Endothelial cell of umbilical vein (primary cell): ENCODE measurements at regions not wholly inside any gene's neighbourhood (a gene's known extent, or its start where the extent isn't known, plus 50 kb on each side); places are given as distances from the start of the nearest gene placed in this dataset.

ENCODE experiments used
- BruUV-seq: library from RNA; stranded (reverse); fragments of 400-500 nt; replicated peaks from 2 replicates; lab custom pipeline; 2021; lab: Mats Ljungman, UMichigan
- CTCF ChIA-PET: fragments of 300-600, 350-600 bp; sonication (Branson Sonifier 250); formaldehyde crosslinking; loops from one replicate; lab custom pipeline; 2021; ENCODE audit warnings: antibody characterized with exemption, inconsistent platforms; lab: Charles Lee
- POLR2A ChIA-PET: fragments of 300-600, 350-600 bp; sonication (Branson Sonifier 250); formaldehyde crosslinking; loops from one replicate; lab custom pipeline; 2021; ENCODE audit warnings: antibody characterized with exemption, inconsistent platforms; lab: Charles Lee
- DNase-seq: peaks from one replicate; pipeline ENCODE4 v3.0.0-alpha.2; 2011; ENCODE audit warnings: low read depth, low spot score
- FAIRE-seq: peaks from 2 replicates; lab custom pipeline; 2011; peaks lifted over from hg19 to GRCh38; lab: Jason Lieb, UNC
- H2AFZ ChIP-seq: 2 replicates; pipeline ENCODE4 v1.6.0; 2012; ENCODE audit warnings: low read depth, low read length, control low read depth, inconsistent platforms
- H3K27ac ChIP-seq: 2 replicates; pipeline ENCODE4 v1.5.1; 2011; ENCODE audit warnings: low read depth, mild to moderate bottlenecking, control low read depth, low read length, moderate library complexity; ENCODE audit not compliant: insufficient read depth
- H3K27me3 ChIP-seq, 2 experiments: 2 replicates each; pipeline versions ENCODE4 v1.6.0 to v1.6.1; 2011; ENCODE audit warnings: low read length in 2 of 2, mixed read lengths in 1 of 2; ENCODE audit not compliant: control insufficient read depth in 2 of 2, insufficient read depth in 2 of 2
- H3K36me3 ChIP-seq, 2 experiments: 2 replicates in 1 of 2; 3 replicates in 1 of 2; pipeline ENCODE4 v1.5.1; 2011; ENCODE audit warnings: low read length in 2 of 2, mild to moderate bottlenecking in 1 of 2, moderate library complexity in 1 of 2; ENCODE audit not compliant: control insufficient read depth in 2 of 2, insufficient read depth in 2 of 2; ENCODE audit errors: extremely low read depth in 1 of 2
- H3K4me1 ChIP-seq: 3 replicates; pipeline ENCODE4 v1.5.1; 2011; ENCODE audit warnings: mild to moderate bottlenecking, low read length; ENCODE audit not compliant: control insufficient read depth, insufficient read depth; ENCODE audit errors: extremely low read depth
- H3K4me2 ChIP-seq: 2 replicates; pipeline ENCODE4 v1.6.1; 2011; ENCODE audit warnings: low read length, control low read depth, mixed read lengths; ENCODE audit not compliant: insufficient read depth
- H3K4me3 ChIP-seq, 3 experiments: fragments of 200-600 bp in 1 of 3; sonication (generic), shearing (Covaris generic) in 1 of 3; replicated peaks in 1 of 3; 2 replicates each; pipeline ENCODE4 v1.5.1; 2011 to 2016; ENCODE audit warnings: control low read depth in 3 of 3, low read length in 3 of 3, mild to moderate bottlenecking in 2 of 3, inconsistent platforms in 1 of 3, low read depth in 1 of 3, moderate library complexity in 1 of 3; ENCODE audit not compliant: insufficient read depth in 1 of 3
- H3K79me2 ChIP-seq: 2 replicates; pipeline ENCODE4 v1.6.0; 2012; ENCODE audit warnings: low read length, inconsistent platforms; ENCODE audit not compliant: control insufficient read depth, insufficient read depth
- H3K9ac ChIP-seq: replicated peaks from 2 replicates; pipeline ENCODE3; 2011; ENCODE audit warnings: low read length, control low read depth; ENCODE audit not compliant: insufficient read depth; ENCODE audit errors: extremely low read depth
- H3K9me1 ChIP-seq: replicated peaks from 3 replicates; pipeline ENCODE4 v1.6.0; 2011; ENCODE audit warnings: mild to moderate bottlenecking, low read length; ENCODE audit not compliant: control insufficient read depth, insufficient read depth; ENCODE audit errors: extremely low read depth
- H3K9me3 ChIP-seq: replicated peaks from 2 replicates; pipeline ENCODE4 v1.5.1; 2012; ENCODE audit warnings: low read length, inconsistent platforms; ENCODE audit not compliant: control insufficient read depth, insufficient read depth
- H4K20me1 ChIP-seq: replicated peaks from 2 replicates; pipeline ENCODE3; 2011; ENCODE audit warnings: mild to moderate bottlenecking, low read length; ENCODE audit not compliant: control insufficient read depth, insufficient read depth; ENCODE audit errors: extremely low read depth
- EZH2 ChIP-seq: IDR thresholded peaks from 2 replicates; pipeline ENCODE4 v1.6.1; 2012; ENCODE audit warnings: borderline replicate concordance, low read depth, mild to moderate bottlenecking, moderate library complexity, low read length, inconsistent platforms; ENCODE audit not compliant: severe bottlenecking
- FOS ChIP-seq: IDR thresholded peaks from 2 replicates; pipeline ENCODE4 v1.6.1; 2011; ENCODE audit warnings: mild to moderate bottlenecking, low read length, moderate library complexity, borderline replicate concordance; ENCODE audit not compliant: insufficient read depth
- GATA2 ChIP-seq: IDR thresholded peaks from 2 replicates; pipeline ENCODE4 v1.7.0; 2011; ENCODE audit warnings: low read depth, mild to moderate bottlenecking, moderate library complexity, mixed read lengths, low read length; ENCODE audit not compliant: insufficient read length, insufficient read depth
- JUN ChIP-seq: IDR thresholded peaks from 2 replicates; pipeline ENCODE4 v1.6.1; 2011; ENCODE audit warnings: borderline replicate concordance, low read depth; ENCODE audit not compliant: insufficient read length, insufficient read depth
- MAX ChIP-seq: IDR thresholded peaks from 2 replicates; pipeline ENCODE4 v1.6.1; 2011; ENCODE audit not compliant: insufficient read depth, insufficient read length
- MYC ChIP-seq: IDR thresholded peaks from one replicate; pipeline ENCODE4 v1.6.1; 2011; ENCODE audit warnings: mild to moderate bottlenecking, low read depth, low read length
- POLR2A ChIP-seq: IDR thresholded peaks from 2 replicates; pipeline ENCODE4 v1.6.1; 2012; ENCODE audit warnings: low read depth, mild to moderate bottlenecking, control low read depth, low read length
- POLR2AphosphoS5 ChIP-seq: IDR thresholded peaks from 2 replicates; pipeline ENCODE4 v1.6.1; 2012; ENCODE audit warnings: low read depth, mild to moderate bottlenecking, control low read depth, low read length, moderate library complexity; ENCODE audit not compliant: insufficient read depth
- dilution Hi-C: fragments of 300-500 bp; cut with MboI; formaldehyde crosslinking; loops from one replicate; pipeline ENCODE4 v1.15.0; 2019; ENCODE audit warnings: low sequenced_read_pairs; ENCODE audit not compliant: extremely low pct_ligation_motif_present
- intact Hi-C: fragments of 100-400 bp; cut with micrococcal nuclease; formaldehyde crosslinking; loops from one replicate; pipeline ENCODE4 v1.10.0; 2022
- TF ChIP-seq, protein P1 (sequence below), 2 donors: IDR thresholded peaks; 1 replicate in 1 of 2; 2 replicates in 1 of 2; pipeline ENCODE4 v1.5.1; 2011; ENCODE audit warnings: low read length in 2 of 2, mild to moderate bottlenecking in 2 of 2, moderate library complexity in 2 of 2, control low read depth in 1 of 2, inconsistent platforms in 1 of 2, low read depth in 1 of 2; ENCODE audit not compliant: insufficient read depth in 1 of 2; ENCODE audit errors: extremely low read depth in 1 of 2

- Histone ChIP-seq H3K4me2 (no peak overlapping the region), H2AFZ (no peak overlapping the region), H3K9me1 (no peaks in the 10 kb centered on the region), H3K79me2 (no peaks in the 10 kb centered on the region), H4K20me1 (no peaks in the 10 kb centered on the region), H3K4me1 (no peaks in the 10 kb centered on the region), H3K4me3 (no peak overlapping the region), H3K27ac (no peak overlapping the region), H3K9me3 (peaks cover 10% of the 10 kb centered on the region), H3K9ac (no peak overlapping the region), H3K36me3 (no peaks in the 10 kb centered on the region), H3K27me3 (no peaks in the 10 kb centered on the region)
- BruUV-seq: no TSS peak
- CTCF ChIA-PET: no interaction called here
- DNase-seq: no peak
- intact Hi-C loops: no loop called here
- dilution Hi-C loops: no loop called here
- POLR2A ChIA-PET: no interaction called here
- no peak for FAIRE-seq
- TF ChIP-seq POLR2A (no peak), MAX (no peak), EZH2 (no peak), POLR2AphosphoS5 (no peak), FOS (no peak), GATA2 (no peak), JUN (no peak), MYC (no peak)
- TF ChIP-seq, protein P1, sequence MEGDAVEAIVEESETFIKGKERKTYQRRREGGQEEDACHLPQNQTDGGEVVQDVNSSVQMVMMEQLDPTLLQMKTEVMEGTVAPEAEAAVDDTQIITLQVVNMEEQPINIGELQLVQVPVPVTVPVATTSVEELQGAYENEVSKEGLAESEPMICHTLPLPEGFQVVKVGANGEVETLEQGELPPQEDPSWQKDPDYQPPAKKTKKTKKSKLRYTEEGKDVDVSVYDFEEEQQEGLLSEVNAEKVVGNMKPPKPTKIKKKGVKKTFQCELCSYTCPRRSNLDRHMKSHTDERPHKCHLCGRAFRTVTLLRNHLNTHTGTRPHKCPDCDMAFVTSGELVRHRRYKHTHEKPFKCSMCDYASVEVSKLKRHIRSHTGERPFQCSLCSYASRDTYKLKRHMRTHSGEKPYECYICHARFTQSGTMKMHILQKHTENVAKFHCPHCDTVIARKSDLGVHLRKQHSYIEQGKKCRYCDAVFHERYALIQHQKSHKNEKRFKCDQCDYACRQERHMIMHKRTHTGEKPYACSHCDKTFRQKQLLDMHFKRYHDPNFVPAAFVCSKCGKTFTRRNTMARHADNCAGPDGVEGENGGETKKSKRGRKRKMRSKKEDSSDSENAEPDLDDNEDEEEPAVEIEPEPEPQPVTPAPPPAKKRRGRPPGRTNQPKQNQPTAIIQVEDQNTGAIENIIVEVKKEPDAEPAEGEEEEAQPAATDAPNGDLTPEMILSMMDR (IDR thresholded peaks at IDR 0.05; ENCODE audit: extremely low read depth in 1 of 2, insufficient read depth in 1 of 2, low read depth in 1 of 2, low read length in 2 of 2): no peak
Measured at GRCh38 chr15:87239582-87240230, 1016.8 kb downstream of the NTRK3 start.
